Right ventricle myocardium superior (tissue), 1 donor: ENCODE measurements at regions not wholly inside any gene's neighbourhood (a gene's known extent, or its start where the extent isn't known, plus 50 kb on each side); places are given as distances from the start of the nearest gene placed in this dataset.
"Not testable (repeated sequence)": the region's sequence is repeated elsewhere in the genome, so short reads cannot be mapped to it uniquely, and the experiment has no call there.

Source experiments
- ATAC-seq: fragments of 200-7000 bp; cut with Tn5 transposase; one replicate; pipeline ENCODE4 v1.9.1; 2020; ENCODE audit warnings: mild to moderate bottlenecking; ENCODE audit not compliant: poor library complexity
- DNase-seq: peaks from one replicate; pipeline ENCODE4 v3.0.0-alpha.2; 2020
- intact Hi-C: fragments of 100-400 bp; cut with DNase I; formaldehyde crosslinking; loops from one replicate; pipeline ENCODE4 v1.11.2; 2022
- donor health status: DM: no; HTN: yes; CAD: no; lungs with severe emphysema.

- intact Hi-C loops = no loop called here
- DNase-seq (no peak), ATAC-seq (no peak)
Measured at GRCh38 chr1:189696297-189696696, 781.4 kb downstream of the BRINP3 start.

DNA sequence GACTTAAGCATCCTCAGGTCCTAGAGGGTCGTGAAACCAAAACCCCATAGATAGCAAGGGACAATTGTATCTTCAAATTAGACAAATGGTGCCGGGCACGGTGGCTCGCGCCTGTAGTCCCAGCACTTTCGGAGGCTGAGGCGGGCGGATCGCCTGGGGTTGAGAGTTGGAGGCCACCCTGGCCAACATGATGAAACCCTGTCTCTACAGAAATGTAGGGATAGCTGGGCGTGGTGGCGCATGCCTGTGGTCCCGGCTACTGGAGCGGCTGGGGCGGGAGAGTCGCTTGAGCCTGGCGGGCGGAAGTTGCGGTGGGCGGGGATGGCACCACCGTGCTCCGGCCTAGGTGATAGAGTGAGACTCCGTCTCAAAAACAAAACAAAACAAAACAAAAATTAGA is 780.6 kb downstream of the BRINP3 start:
- no peak for DNase-seq
- no peak for ATAC-seq
- intact Hi-C loops = no loop called here

- intact Hi-C loops = no loop called here
- ATAC-seq (no peak), DNase-seq (no peak)
Measured at GRCh38 chr1:189701606-189702005, 776.1 kb downstream of the BRINP3 start.

DNA sequence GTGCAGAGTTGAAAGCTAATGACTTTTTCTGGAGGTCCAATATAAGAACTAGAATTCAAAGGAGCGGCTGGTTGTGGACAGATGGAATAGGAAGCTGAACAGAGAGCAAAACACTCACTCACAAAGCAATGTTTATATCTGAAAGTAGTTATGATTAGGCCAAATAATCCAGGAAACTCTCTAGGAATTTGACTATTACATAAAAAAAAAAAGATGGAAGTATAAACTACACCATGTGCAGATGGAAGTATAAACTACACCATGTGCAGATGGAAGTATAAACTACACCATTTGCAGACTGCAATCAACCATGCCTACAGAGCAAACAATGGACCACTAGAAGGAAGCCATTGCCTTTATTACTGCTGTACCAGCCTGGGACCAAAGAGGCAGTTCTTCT is 771.1 kb downstream of the BRINP3 start:
- intact Hi-C loops = no loop called here
- no peak for ATAC-seq
- DNase-seq = no peak

GRCh38 chr1:189708674-189709073 is 769.0 kb downstream of the BRINP3 start:
- intact Hi-C loops = no loop called here
- DNase-seq (no peak), ATAC-seq (no peak)

- intact Hi-C loops, ATAC-seq, DNase-seq: not testable (repeated sequence)
Measured at GRCh38 chr1:189718147-189718795, 759.4 kb downstream of the BRINP3 start.

- DNase-seq (no peak), ATAC-seq (no peak)
- intact Hi-C loops = no loop called here
Measured at GRCh38 chr1:189726806-189727205, 750.9 kb downstream of the BRINP3 start.

GRCh38 chr1:189751311-189751710 is 726.4 kb downstream of the BRINP3 start:
- intact Hi-C loops = no loop called here
- no peak for DNase-seq
- ATAC-seq = no peak

DNA sequence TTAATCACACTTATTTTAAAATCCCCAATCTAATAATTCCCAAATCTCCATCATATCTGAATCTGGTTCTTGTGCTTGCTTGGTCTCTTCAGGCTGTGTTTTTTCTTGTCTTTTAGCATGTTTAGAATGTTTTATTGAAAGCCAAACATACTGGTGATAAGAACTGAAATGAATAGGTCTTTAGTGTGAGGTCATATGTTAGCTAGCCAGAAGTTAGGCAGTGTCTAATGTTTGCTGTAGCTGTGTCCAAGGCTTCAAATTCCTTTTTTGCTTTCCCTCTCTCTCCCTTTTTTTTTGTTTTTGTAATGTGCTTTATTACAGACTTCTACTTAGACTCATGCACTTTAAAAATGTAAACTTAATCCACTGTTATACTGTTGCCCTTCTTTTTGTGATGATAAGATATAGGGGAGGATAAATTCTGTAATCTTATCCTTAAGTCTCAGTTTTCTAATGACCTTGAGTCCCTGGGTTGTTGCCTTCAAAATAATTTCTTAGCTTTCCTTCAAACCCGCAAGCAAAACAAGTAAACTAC is 725.1 kb downstream of the BRINP3 start:
- intact Hi-C loops = no loop called here
- ATAC-seq = no peak
- no peak for DNase-seq

GRCh38 chr1:189755100-189755499 is 722.6 kb downstream of the BRINP3 start:
- DNase-seq, ATAC-seq, intact Hi-C loops: not testable (repeated sequence)

DNA sequence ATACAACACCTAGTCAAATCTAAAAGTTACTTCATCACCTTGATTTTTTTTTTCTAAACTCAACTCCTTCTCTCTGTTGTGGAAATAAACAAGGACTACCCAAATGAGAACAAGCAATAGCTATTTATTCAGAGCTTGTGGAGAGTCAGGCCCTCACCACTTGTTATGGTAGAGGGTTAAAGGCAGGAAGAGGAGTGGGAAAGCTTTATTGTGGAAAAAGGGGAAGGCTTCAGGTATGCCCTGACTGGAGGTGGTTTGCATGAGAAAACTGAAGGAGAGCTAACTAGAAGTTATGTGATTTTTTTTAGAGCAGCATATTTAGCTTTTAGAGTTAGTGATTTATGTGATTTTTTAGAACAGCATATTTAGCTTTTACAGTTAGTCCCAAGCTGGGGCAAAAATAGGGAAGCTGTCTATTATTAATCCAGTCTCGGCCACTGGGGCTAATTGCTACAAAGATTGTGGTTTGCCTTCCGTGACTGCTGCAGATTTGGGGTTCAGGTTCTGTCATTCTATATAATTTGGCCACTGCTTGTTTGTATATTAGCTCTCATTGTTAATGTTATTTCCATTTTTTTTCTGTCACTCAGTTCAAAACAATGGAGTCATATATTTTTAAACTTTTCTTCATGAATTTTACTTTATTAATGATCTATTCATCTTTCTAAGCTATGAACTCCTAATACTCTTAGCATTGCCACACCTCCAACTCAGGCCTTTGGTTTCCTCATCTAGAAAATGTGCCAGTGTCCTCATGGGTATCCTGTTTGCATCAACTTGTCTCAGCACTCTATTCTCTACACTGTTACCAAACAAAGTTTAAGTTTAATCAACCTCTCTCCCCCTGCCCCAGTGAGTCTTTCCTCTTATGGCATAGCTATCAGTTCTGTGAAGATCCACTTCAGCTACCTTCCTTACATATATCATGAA is 713.0 kb downstream of the BRINP3 start:
- intact Hi-C loops = no loop called here
- no peak for ATAC-seq

GRCh38 chr1:189769448-189769847 is 708.2 kb downstream of the BRINP3 start:
- intact Hi-C loops = no loop called here
- DNase-seq = no peak
- ATAC-seq = no peak

More for the DNA sequence above, 713.0 kb downstream of the BRINP3 start:
- DNase-seq = no peak

GRCh38 chr1:189774721-189775287 is 702.9 kb downstream of the BRINP3 start:
- intact Hi-C loops = no loop called here
- DNase-seq (no peak), ATAC-seq (no peak)

DNA sequence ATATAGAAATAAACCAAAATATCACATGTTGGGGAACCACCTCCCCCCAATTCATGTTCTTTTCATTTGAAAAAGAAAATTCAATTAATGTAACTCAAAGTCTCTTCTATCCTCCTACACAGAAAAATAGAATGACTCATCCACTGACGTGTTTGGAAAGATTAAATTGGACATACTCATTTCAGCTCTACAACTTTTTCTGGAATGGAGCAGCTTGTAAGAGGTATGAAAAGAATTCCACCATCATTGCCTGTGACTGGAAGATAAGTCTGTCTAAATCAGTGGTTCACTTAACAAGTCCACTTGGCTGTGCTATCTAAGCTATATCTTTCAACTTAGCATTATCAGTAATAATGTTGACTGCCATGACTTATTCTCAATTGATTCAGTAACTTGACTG is 702.3 kb downstream of the BRINP3 start:
- ATAC-seq = no peak
- intact Hi-C loops = no loop called here
- DNase-seq = no peak

- intact Hi-C loops = no loop called here
- ATAC-seq (no peak), DNase-seq (no peak)
Measured at GRCh38 chr1:189779034-189779433, 698.6 kb downstream of the BRINP3 start.

- intact Hi-C loops = no loop called here
- no peak for DNase-seq
- ATAC-seq = no peak
Measured at GRCh38 chr1:189782295-189782694, 695.4 kb downstream of the BRINP3 start.

DNA sequence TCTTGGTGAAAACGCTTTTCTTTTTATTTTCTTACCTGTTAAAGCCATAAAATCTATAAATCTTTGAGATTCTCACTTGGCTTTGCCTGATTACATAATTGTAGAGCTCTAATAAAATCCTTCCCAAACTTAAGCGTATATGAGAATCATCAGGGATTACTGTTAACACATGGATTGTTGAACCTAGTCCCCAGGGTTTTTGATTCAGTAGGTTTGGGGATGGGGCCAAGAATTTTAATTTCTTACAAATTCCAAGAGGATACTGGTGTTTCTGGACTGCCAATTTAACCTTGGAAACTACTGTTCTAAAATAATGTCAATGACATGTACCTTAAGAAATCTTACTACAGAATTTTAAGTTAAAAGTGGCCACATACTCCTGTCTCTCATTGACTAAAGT is 694.2 kb downstream of the BRINP3 start:
- ATAC-seq = no peak
- intact Hi-C loops = no loop called here
- DNase-seq = no peak

DNA sequence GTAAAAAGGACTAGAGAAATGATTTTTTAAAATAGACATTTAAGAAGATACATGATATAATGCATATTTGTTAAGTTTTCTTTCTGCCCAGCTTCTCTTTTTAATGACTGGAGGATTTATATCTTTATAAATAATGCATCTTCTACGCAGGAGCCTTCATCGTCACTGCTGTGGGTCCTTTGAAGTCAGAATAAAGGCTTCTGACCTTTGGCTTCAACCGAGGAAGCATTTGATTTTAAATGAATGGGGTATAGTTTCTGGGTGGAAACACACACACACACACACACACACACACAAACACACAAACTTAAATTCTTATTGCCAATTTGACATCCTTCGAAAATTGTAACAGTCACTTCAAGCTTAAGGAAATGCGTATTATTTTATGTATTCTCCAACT is 690.9 kb downstream of the BRINP3 start:
- no peak for DNase-seq
- no peak for ATAC-seq
- intact Hi-C loops = no loop called here

- no peak for DNase-seq
- intact Hi-C loops = no loop called here
- ATAC-seq = no peak
Measured at GRCh38 chr1:189787201-189787600, 690.5 kb downstream of the BRINP3 start.

GRCh38 chr1:189790335-189790734 is 687.3 kb downstream of the BRINP3 start:
- no peak for ATAC-seq

More at GRCh38 chr1:189790335-189790734, 687.3 kb downstream of the BRINP3 start:
- no peak for DNase-seq
- intact Hi-C loops = no loop called here
